Nucleus accumbens (tissue), 56 donors: ENCODE measurements at regions not wholly inside any gene's neighbourhood (a gene's known extent, or its start where the extent isn't known, plus 50 kb on each side); places are given as distances from the start of the nearest gene placed in this dataset.

Experiments
- DNase-seq, 56 donors: peaks; one replicate each; lab custom pipeline; 2025; lab: John Stamatoyannopoulos, UW

- DNase-seq = no peak
Observed at GRCh38 chr6:125485757-125486156, 184.0 kb upstream of the HDDC2 start.

- DNase-seq = peak in 1 of 56 donors; percentile 5
Observed at GRCh38 chr6:125486881-125487280, 185.1 kb upstream of the HDDC2 start.

- DNase-seq = no peak
Observed at GRCh38 chr6:125489579-125490285, 188.0 kb upstream of the HDDC2 start.

GRCh38 chr6:125491860-125492618 is 190.3 kb upstream of the HDDC2 start:
- DNase-seq = no peak

- no peak for DNase-seq
Observed at GRCh38 chr6:125498606-125499005, 196.8 kb upstream of the HDDC2 start.

GRCh38 chr6:125499535-125499934 is 197.8 kb upstream of the HDDC2 start:
- no peak for DNase-seq

GRCh38 chr6:125503181-125503580 is 201.4 kb upstream of the HDDC2 start:
- no peak for DNase-seq

- peak in 1 of 56 donors; percentile 1 for DNase-seq
Observed at GRCh38 chr6:125507987-125508655, 206.4 kb upstream of the HDDC2 start.

- no peak for DNase-seq
Observed at GRCh38 chr6:125508793-125509192, 207.0 kb upstream of the HDDC2 start.

- no peak for DNase-seq
Observed at GRCh38 chr6:125509477-125509876, 207.7 kb upstream of the HDDC2 start.

- DNase-seq = no peak
Observed at GRCh38 chr6:125510405-125510804, 208.6 kb upstream of the HDDC2 start.

- no peak for DNase-seq
Observed at GRCh38 chr6:125511809-125512396, 210.1 kb upstream of the HDDC2 start.

- DNase-seq = no peak
Observed at GRCh38 chr6:125512621-125513020, 210.9 kb upstream of the HDDC2 start.

GRCh38 chr6:125513978-125514377 is 212.2 kb upstream of the HDDC2 start:
- DNase-seq = no peak

- no peak for DNase-seq
Observed at GRCh38 chr6:125516644-125517043, 214.9 kb upstream of the HDDC2 start.

- DNase-seq = no peak
Observed at GRCh38 chr6:125519367-125519766, 217.6 kb upstream of the HDDC2 start.

GRCh38 chr6:125524356-125524755 is 222.6 kb upstream of the HDDC2 start:
- DNase-seq = no peak

GRCh38 chr6:125526007-125526720 is 223.3 kb upstream of the HEY2 start:
- no peak for DNase-seq

GRCh38 chr6:125528621-125529041 is 220.8 kb upstream of the HEY2 start:
- DNase-seq = no peak

GRCh38 chr6:125529061-125529460 is 220.4 kb upstream of the HEY2 start:
- DNase-seq = no peak
